Neural progenitor cell (in vitro differentiated cells): ENCODE measurements at regions not wholly inside any gene's neighbourhood (a gene's known extent, or its start where the extent isn't known, plus 50 kb on each side); places are given as distances from the start of the nearest gene placed in this dataset.

Experiments used
- DNase-seq: peaks from one replicate; pipeline ENCODE4 v3.0.0-alpha.2; 2016; ENCODE audit warnings: low spot score
- H2AFZ ChIP-seq: fragments of 200-600 bp; sonication (generic); replicated peaks from 2 replicates; pipeline ENCODE4 v1.6.1; 2016; ENCODE audit warnings: antibody characterized with exemption
- H3F3A ChIP-seq: fragments of 200-600 bp; sonication (generic); 2 replicates; pipeline ENCODE4 v1.6.1; 2016; ENCODE audit warnings: antibody characterized with exemption, low read depth
- H3K27ac ChIP-seq: fragments of 200-600 bp; sonication (generic); 2 replicates; pipeline ENCODE4 v1.5.1; 2016; ENCODE audit warnings: mild to moderate bottlenecking
- H3K27me3 ChIP-seq: fragments of 200-600 bp; sonication (generic); 2 replicates; pipeline ENCODE4 v1.6.1; 2016; ENCODE audit warnings: mild to moderate bottlenecking, moderate library complexity
- H3K36me3 ChIP-seq: fragments of 200-600 bp; sonication (generic); 2 replicates; pipeline ENCODE4 v1.5.1; 2016
- H3K4me1 ChIP-seq: fragments of 200-600 bp; sonication (generic); 2 replicates; pipeline ENCODE4 v1.6.1; 2016; ENCODE audit warnings: mixed run types
- H3K4me2 ChIP-seq: fragments of 200-600 bp; sonication (generic); 2 replicates; pipeline ENCODE4 v1.6.1; 2016
- H3K4me3 ChIP-seq: fragments of 200-600 bp; sonication (generic); 2 replicates; pipeline ENCODE4 v1.5.1; 2016
- H3K79me2 ChIP-seq: fragments of 200-600 bp; sonication (generic); 2 replicates; pipeline ENCODE4 v1.6.1; 2016; ENCODE audit warnings: low read depth
- H3K9ac ChIP-seq: fragments of 200-600 bp; sonication (generic); 2 replicates; pipeline ENCODE4 v1.6.1; 2016
- H3K9me3 ChIP-seq: fragments of 200-600 bp; sonication (generic); 2 replicates; pipeline ENCODE4 v1.5.1; 2016; ENCODE audit warnings: low read depth
- H4K20me1 ChIP-seq: fragments of 200-600 bp; sonication (generic); 2 replicates; pipeline ENCODE4 v1.6.1; 2016; ENCODE audit warnings: low read depth
- H3K27ac Mint-ChIP-seq: 3 replicates; pipeline ENCODE4 v1.8.0; 2021; ENCODE audit warnings: mixed read lengths
- H3K27me3 Mint-ChIP-seq: 2 replicates; pipeline ENCODE4 v1.8.0; 2022; ENCODE audit warnings: low read depth, mild to moderate bottlenecking, inconsistent platforms, moderate library complexity, mixed read lengths; ENCODE audit not compliant: insufficient read depth
- H3K36me3 Mint-ChIP-seq: 3 replicates; pipeline ENCODE4 v1.8.0; 2021; ENCODE audit warnings: mixed read lengths
- H3K4me1 Mint-ChIP-seq: 3 replicates; pipeline ENCODE4 v1.8.0; 2021; ENCODE audit warnings: mixed read lengths
- H3K4me3 Mint-ChIP-seq: 3 replicates; pipeline ENCODE4 v1.8.0; 2021; ENCODE audit warnings: mild to moderate bottlenecking, moderate library complexity, mixed read lengths
- H3K9me3 Mint-ChIP-seq: 3 replicates; pipeline ENCODE4 v1.8.0; 2020; ENCODE audit warnings: mixed read lengths
- CTCF ChIP-seq: fragments of 200-600 bp; sonication (generic); IDR thresholded peaks from 2 replicates; pipeline ENCODE4 v1.5.1; 2017; ENCODE audit warnings: antibody characterized with exemption, mild to moderate bottlenecking
- EZH2 ChIP-seq: fragments of 200-600 bp; sonication (generic); IDR thresholded peaks from 2 replicates; pipeline ENCODE4 v1.6.1; 2017; ENCODE audit warnings: antibody characterized with exemption, mild to moderate bottlenecking, moderate library complexity
- EZH2phosphoT487 ChIP-seq: fragments of 200-600 bp; sonication (generic); IDR thresholded peaks from 2 replicates; pipeline ENCODE4 v1.6.1; 2017; ENCODE audit warnings: antibody characterized with exemption

GRCh38 chr12:59404109-59404650, 191.6 kb upstream of the SLC16A7 start:
- H3K27ac ChIP-seq: no peak overlapping the region
- TF ChIP-seq EZH2phosphoT487 (no peak), EZH2 (no peak), CTCF (no peak)
- H3F3A ChIP-seq: no peaks in the 10 kb centered on the region
- Mint-ChIP-seq H3K27ac (no peak overlapping the region), H3K4me1 (no peaks in the 10 kb centered on the region), H3K9me3 (peaks cover 2% of the 10 kb centered on the region), H3K27me3 (no peaks in the 10 kb centered on the region), H3K4me3 (no peak overlapping the region), H3K36me3 (no peaks in the 10 kb centered on the region)
- no peak overlapping the region for H3K4me2 ChIP-seq
- no peak overlapping the region for H2AFZ ChIP-seq
- no peak for DNase-seq
- H3K79me2 ChIP-seq: no peaks in the 10 kb centered on the region
- H3K4me3 ChIP-seq: no peak overlapping the region
- H3K9me3 ChIP-seq: no peaks in the 10 kb centered on the region
- no peak overlapping the region for H3K9ac ChIP-seq
- H3K4me1 ChIP-seq: no peaks in the 10 kb centered on the region
- no peaks in the 10 kb centered on the region for H3K27me3 ChIP-seq
- H4K20me1 ChIP-seq: no peaks in the 10 kb centered on the region
- no peaks in the 10 kb centered on the region for H3K36me3 ChIP-seq

GRCh38 chr12:59403259-59403932, 192.4 kb upstream of the SLC16A7 start:
- Mint-ChIP-seq H3K27ac (no peak overlapping the region), H3K4me1 (no peaks in the 10 kb centered on the region), H3K9me3 (peaks cover 2% of the 10 kb centered on the region), H3K4me3 (no peak overlapping the region), H3K36me3 (no peaks in the 10 kb centered on the region), H3K27me3 (no peaks in the 10 kb centered on the region)
- Histone ChIP-seq H3F3A (no peaks in the 10 kb centered on the region), H3K4me1 (no peaks in the 10 kb centered on the region), H3K4me2 (no peak overlapping the region), H2AFZ (peak overlapping the region; percentile 83), H3K36me3 (no peaks in the 10 kb centered on the region), H4K20me1 (no peaks in the 10 kb centered on the region), H3K4me3 (no peak overlapping the region), H3K9ac (no peak overlapping the region), H3K27me3 (no peaks in the 10 kb centered on the region), H3K79me2 (no peaks in the 10 kb centered on the region), H3K9me3 (no peaks in the 10 kb centered on the region), H3K27ac (no peak overlapping the region)
- DNase-seq: peak; percentile 69
- no peak for TF ChIP-seq EZH2phosphoT487
- TF ChIP-seq CTCF: peak; percentile 85

GRCh38 chr12:59401862-59402261, 194.0 kb upstream of the SLC16A7 start:
- Histone ChIP-seq H3K9ac (no peak overlapping the region), H4K20me1 (no peaks in the 10 kb centered on the region), H3K9me3 (no peaks in the 10 kb centered on the region), H3K4me3 (no peak overlapping the region), H3K4me2 (no peak overlapping the region), H3K36me3 (no peaks in the 10 kb centered on the region), H2AFZ (no peak overlapping the region), H3K4me1 (no peaks in the 10 kb centered on the region), H3F3A (no peaks in the 10 kb centered on the region), H3K27me3 (no peaks in the 10 kb centered on the region), H3K27ac (no peak overlapping the region), H3K79me2 (no peaks in the 10 kb centered on the region)
- Mint-ChIP-seq H3K27ac (no peak overlapping the region), H3K4me1 (no peaks in the 10 kb centered on the region), H3K27me3 (no peaks in the 10 kb centered on the region), H3K4me3 (no peak overlapping the region), H3K36me3 (no peaks in the 10 kb centered on the region), H3K9me3 (peaks cover 2% of the 10 kb centered on the region)
- TF ChIP-seq EZH2 (no peak), CTCF (no peak), EZH2phosphoT487 (no peak)
- no peak for DNase-seq
